ENCODE measurements at regions not wholly inside any gene's neighbourhood (a gene's known extent, or its start where the extent isn't known, plus 50 kb on each side); places are given as distances from the start of the nearest gene placed in this dataset.
"Not testable (repeated sequence)": the region's sequence is repeated elsewhere in the genome, so short reads cannot be mapped to it uniquely, and the experiment has no call there.

DNA sequence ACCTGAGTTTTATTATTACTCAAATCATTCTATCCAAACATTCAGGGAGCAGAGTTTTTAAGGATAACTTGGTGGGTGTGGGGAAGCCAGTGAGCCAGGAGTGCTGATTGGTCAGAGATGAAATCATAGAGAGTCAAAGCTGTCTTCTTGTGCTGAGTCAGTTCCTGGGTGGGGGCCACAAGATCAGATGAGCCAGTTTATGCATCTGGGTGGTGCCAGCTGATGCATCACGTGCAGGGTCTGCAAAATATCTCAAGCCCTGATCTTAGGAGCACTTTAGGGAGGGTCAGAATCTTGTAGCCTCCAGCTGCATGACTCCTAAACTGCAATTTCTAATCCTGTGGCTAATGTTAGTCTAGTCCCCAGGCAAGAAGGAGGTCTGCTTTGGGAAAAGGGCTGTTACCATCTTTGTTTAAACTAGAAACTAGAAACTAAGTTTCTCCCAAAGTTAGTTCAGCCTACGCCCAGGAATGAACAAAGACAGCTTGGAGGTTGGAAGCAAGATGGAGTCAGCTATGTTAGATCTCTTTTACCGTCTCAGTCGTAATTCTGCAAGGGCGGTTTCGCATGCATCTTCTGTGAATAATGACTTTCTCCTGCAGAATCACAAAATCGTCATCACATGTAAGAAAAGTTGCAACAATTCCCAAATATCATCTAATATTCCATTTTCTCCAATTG lies 97.5 kb downstream of the ZNF664 start:
- TF ChIP-seq, protein P1, sequence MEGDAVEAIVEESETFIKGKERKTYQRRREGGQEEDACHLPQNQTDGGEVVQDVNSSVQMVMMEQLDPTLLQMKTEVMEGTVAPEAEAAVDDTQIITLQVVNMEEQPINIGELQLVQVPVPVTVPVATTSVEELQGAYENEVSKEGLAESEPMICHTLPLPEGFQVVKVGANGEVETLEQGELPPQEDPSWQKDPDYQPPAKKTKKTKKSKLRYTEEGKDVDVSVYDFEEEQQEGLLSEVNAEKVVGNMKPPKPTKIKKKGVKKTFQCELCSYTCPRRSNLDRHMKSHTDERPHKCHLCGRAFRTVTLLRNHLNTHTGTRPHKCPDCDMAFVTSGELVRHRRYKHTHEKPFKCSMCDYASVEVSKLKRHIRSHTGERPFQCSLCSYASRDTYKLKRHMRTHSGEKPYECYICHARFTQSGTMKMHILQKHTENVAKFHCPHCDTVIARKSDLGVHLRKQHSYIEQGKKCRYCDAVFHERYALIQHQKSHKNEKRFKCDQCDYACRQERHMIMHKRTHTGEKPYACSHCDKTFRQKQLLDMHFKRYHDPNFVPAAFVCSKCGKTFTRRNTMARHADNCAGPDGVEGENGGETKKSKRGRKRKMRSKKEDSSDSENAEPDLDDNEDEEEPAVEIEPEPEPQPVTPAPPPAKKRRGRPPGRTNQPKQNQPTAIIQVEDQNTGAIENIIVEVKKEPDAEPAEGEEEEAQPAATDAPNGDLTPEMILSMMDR (IDR thresholded peaks at IDR 0.05; ENCODE audit: poor library complexity, severe bottlenecking) = not testable (repeated sequence)
- not testable (repeated sequence) for TF ChIP-seq EZH2 (IDR thresholded peaks at IDR 0.05; ENCODE audit: borderline replicate concordance, insufficient read depth, low read length, poor library complexity, severe bottlenecking); EP300 (conservative IDR thresholded peaks at IDR 0.05; ENCODE audit: poor library complexity, severe bottlenecking); POLR2AphosphoS5 (IDR thresholded peaks at IDR 0.05); SMC3 (conservative IDR thresholded peaks at IDR 0.05; ENCODE audit: poor library complexity); RAD21 (conservative IDR thresholded peaks at IDR 0.05); MXI1 (conservative IDR thresholded peaks at IDR 0.05; ENCODE audit: poor library complexity, severe bottlenecking); TAF1 (IDR thresholded peaks at IDR 0.05; ENCODE audit: low read depth)
- TF ChIP-seq, protein P2, sequence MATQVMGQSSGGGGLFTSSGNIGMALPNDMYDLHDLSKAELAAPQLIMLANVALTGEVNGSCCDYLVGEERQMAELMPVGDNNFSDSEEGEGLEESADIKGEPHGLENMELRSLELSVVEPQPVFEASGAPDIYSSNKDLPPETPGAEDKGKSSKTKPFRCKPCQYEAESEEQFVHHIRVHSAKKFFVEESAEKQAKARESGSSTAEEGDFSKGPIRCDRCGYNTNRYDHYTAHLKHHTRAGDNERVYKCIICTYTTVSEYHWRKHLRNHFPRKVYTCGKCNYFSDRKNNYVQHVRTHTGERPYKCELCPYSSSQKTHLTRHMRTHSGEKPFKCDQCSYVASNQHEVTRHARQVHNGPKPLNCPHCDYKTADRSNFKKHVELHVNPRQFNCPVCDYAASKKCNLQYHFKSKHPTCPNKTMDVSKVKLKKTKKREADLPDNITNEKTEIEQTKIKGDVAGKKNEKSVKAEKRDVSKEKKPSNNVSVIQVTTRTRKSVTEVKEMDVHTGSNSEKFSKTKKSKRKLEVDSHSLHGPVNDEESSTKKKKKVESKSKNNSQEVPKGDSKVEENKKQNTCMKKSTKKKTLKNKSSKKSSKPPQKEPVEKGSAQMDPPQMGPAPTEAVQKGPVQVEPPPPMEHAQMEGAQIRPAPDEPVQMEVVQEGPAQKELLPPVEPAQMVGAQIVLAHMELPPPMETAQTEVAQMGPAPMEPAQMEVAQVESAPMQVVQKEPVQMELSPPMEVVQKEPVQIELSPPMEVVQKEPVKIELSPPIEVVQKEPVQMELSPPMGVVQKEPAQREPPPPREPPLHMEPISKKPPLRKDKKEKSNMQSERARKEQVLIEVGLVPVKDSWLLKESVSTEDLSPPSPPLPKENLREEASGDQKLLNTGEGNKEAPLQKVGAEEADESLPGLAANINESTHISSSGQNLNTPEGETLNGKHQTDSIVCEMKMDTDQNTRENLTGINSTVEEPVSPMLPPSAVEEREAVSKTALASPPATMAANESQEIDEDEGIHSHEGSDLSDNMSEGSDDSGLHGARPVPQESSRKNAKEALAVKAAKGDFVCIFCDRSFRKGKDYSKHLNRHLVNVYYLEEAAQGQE (IDR thresholded peaks at IDR 0.05; ENCODE audit: borderline replicate concordance) = not testable (repeated sequence)

Measured in neural cell (in vitro differentiated cells).